LNCaP clone FGC (cell line): ENCODE measurements at regions not wholly inside any gene's neighbourhood (a gene's known extent, or its start where the extent isn't known, plus 50 kb on each side); places are given as distances from the start of the nearest gene placed in this dataset.
"Not testable (repeated sequence)": the region's sequence is repeated elsewhere in the genome, so short reads cannot be mapped to it uniquely, and the experiment has no call there.

Source experiments
- DNase-seq: peaks from one replicate; pipeline ENCODE4 v3.0.0-alpha.2; 2011; ENCODE audit warnings: low read depth
- H3K4me3 ChIP-seq: 2 replicates; pipeline ENCODE4 v1.5.1; 2011; ENCODE audit warnings: mild to moderate bottlenecking, low read depth, low read length, control low read depth
- TF ChIP-seq, protein P1 (sequence below): IDR thresholded peaks from 2 replicates; pipeline ENCODE4 v1.5.1; 2012; ENCODE audit warnings: mild to moderate bottlenecking; ENCODE audit not compliant: control insufficient read depth, insufficient read depth; ENCODE audit errors: extremely low read depth

DNA sequence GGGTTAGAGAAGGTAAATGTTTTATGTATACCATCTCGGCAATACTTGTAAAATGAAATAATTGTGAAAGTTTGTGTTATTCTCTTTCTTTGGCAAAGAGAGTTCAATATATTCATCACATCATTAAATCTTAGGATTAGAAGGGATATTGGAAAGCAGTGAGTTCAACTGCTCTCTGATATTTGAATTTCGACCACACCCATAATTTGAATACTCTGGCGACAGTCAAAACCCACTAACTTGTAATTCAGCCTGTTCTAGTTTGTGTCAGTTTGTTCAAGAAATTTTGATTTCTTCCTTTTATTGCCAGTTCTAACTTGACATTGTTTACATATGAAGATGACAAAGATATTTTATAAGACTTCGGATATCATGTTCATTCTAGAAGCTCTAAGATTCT, 1380.5 kb upstream of the CDH8 start:
- H3K4me3 ChIP-seq = no peak overlapping the region
- TF ChIP-seq, protein P1, sequence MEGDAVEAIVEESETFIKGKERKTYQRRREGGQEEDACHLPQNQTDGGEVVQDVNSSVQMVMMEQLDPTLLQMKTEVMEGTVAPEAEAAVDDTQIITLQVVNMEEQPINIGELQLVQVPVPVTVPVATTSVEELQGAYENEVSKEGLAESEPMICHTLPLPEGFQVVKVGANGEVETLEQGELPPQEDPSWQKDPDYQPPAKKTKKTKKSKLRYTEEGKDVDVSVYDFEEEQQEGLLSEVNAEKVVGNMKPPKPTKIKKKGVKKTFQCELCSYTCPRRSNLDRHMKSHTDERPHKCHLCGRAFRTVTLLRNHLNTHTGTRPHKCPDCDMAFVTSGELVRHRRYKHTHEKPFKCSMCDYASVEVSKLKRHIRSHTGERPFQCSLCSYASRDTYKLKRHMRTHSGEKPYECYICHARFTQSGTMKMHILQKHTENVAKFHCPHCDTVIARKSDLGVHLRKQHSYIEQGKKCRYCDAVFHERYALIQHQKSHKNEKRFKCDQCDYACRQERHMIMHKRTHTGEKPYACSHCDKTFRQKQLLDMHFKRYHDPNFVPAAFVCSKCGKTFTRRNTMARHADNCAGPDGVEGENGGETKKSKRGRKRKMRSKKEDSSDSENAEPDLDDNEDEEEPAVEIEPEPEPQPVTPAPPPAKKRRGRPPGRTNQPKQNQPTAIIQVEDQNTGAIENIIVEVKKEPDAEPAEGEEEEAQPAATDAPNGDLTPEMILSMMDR = no peak
- DNase-seq = no peak

DNA sequence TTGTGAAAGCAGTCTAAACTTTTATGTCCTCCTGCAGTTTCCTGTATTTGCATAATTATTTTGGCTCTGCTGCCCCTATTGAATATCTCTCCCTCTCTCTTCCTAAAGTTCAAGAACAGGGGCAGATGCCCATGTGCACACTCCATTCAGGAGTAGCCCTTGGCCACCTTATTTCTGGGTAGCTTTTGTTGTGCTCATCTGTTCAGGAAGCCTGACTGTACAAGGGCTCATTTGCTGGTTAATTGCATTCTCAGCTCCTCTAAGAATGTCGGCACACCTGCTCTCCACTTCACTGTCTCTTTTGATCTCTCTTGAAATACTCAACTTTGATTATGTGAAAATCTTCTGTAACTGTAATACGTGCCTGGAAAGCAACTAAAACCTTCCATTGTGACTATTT, 1378.8 kb upstream of the CDH8 start:
- no peak for DNase-seq

DNA sequence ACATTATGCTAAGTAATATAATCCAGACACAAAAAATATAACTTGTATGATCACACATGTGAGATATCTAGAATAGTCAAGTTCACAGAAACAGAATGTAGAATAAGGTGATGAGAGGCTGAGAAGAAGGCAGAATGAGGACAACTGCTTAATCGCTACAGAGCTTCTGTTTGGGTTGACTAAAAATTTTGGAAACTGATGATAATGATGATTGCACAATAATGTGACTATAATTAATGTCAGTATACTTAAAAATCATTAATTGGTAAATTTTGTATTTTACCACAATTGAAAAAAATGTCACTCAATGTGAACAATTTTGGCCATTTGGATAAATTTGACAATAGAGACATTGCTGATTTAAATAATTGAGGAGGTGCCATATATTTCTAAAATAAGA, 1374.4 kb upstream of the CDH8 start:
- no peak overlapping the region for H3K4me3 ChIP-seq
- TF ChIP-seq, protein P1 = no peak
- no peak for DNase-seq

More for the DNA sequence above, 1378.8 kb upstream of the CDH8 start:
- no peak overlapping the region for H3K4me3 ChIP-seq
- TF ChIP-seq, protein P1 = no peak

DNA sequence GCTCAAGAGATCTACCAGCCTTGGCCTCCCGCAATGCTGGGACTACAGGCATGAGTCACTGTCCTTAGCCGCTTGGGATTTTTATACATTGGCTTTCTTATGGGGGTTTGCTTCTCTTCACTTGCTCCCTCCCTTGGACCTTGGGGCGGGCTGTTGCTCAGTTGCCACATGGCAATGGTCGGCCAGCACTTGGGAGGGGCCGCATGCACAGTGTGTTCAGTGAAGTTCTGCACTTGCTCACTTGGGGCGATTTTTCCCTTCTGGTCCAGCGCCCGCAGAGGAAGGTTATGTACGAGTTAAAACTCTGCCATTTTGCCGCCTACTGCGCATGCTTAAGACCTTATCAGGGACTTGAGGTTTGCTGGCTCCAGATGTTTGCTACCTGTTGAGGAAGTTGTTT, 1367.6 kb upstream of the CDH8 start:
- no peak for DNase-seq
- TF ChIP-seq, protein P1 = no peak
- no peak overlapping the region for H3K4me3 ChIP-seq

DNA sequence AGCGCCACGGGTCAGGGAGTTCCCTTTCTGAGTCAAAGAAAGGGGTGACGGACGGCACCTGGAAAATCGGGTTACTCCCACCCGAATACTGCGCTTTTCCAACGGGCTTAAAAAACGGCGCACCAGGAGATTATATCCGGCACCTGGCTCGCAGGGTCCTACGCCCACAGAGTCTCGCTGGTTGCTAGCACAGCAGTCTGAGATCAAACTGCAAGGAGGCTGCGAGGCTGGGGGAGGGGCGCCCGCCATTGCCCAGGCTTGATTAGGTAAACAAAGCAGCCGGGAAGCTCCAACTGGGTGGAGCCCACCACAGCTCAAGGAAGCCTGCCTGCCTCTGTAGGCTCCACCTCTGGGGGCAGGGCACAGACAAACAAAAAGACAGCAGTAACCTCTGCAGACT, 1352.0 kb upstream of the CDH8 start:
- not testable (repeated sequence) for H3K4me3 ChIP-seq, DNase-seq

DNA sequence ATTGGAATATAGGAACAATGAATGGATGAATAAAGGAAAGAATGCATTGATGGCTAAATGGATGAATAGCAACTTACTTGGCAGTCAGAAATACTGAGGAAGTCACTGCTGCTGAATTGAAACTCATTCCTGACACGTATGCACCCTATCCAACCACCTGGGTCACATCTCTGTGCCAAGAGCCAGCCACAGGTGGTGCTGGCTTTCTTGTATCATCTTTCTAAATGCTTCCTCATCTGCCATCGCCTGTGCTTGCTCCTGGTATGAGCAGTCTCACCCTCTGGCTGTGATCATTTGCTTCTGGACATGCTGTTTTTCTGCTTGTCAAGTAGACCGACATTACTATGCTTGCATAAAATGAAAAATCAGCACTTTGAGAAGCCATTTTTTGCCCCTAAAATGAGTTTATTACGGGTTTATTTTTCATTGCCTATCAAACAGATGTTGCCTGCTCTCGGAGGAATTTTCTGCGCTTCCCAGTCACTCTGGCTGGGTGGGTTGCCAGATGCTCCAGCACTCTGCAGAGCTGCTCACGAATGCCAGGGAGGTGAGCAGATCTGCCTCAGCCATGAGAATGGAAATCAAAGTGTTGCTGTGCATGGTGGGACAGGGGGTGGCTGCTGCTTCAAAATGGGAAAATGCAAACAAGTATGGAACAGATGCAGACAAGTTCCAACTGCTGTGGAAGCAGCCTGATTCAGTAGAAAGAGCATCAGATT, 1349.6 kb upstream of the CDH8 start:
- no peak for DNase-seq
- TF ChIP-seq, protein P1 = no peak

DNA sequence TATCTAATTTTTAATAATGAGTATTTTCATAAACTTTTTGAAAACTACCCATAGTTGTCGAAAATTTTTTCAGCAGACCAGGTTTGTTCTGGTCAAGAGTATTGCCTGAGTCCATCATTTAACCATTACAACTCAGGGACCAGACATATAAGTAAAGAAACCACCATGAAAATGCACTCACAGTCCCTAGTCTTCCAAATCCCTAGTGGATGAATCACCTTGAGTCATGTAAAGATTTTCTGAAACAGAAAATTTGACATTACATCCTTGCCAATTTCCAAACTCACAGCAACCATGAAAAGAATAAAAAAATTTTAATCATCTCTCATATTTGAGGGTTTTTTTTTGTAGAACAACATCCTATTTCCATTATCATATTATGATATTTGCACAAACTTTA, 1337.5 kb upstream of the CDH8 start:
- no peak overlapping the region for H3K4me3 ChIP-seq
- no peak for DNase-seq
- TF ChIP-seq, protein P1 = no peak

More for the DNA sequence above, 1349.6 kb upstream of the CDH8 start:
- no peak overlapping the region for H3K4me3 ChIP-seq
